Stimulated activated naive CD8-positive, alpha-beta T cell treated with anti-CD3 and anti-CD28 coated beads, Interleukin-15, amount 100 ng/mL, for 72 hours (primary cell): ENCODE measurements at regions not wholly inside any gene's neighbourhood (a gene's known extent, or its start where the extent isn't known, plus 50 kb on each side); places are given as distances from the start of the nearest gene placed in this dataset.

Source experiments
- ATAC-seq: fragments of 150-1000 bp; cut with Tn5 transposase; 2 replicates; pipeline ENCODE4 v1.10.0; 2021; ENCODE audit warnings: mild to moderate bottlenecking, moderate library complexity
- DNase-seq, 2 donors: peaks; one replicate each; pipeline ENCODE4 v3.0.0; 2021 to 2022
- H3K27ac Mint-ChIP-seq, 2 donors: one replicate each; pipeline ENCODE4 v1.8.0; 2022; ENCODE audit warnings: mild to moderate bottlenecking in 2 of 2, mixed read lengths in 2 of 2, moderate library complexity in 2 of 2
- H3K27me3 Mint-ChIP-seq: one replicate; pipeline ENCODE4 v1.8.0; 2022; ENCODE audit warnings: mixed read lengths
- H3K4me1 Mint-ChIP-seq: one replicate; pipeline ENCODE4 v1.8.0; 2022; ENCODE audit warnings: mild to moderate bottlenecking, mixed read lengths
- H3K4me3 Mint-ChIP-seq, 2 donors: one replicate each; pipeline ENCODE4 v1.8.0; 2022; ENCODE audit warnings: mild to moderate bottlenecking in 2 of 2, mixed read lengths in 2 of 2, moderate library complexity in 1 of 2
- H3K9me3 Mint-ChIP-seq, 2 donors: one replicate each; pipeline ENCODE4 v1.8.0; 2022; ENCODE audit warnings: mixed read lengths in 2 of 2

- H3K27me3 Mint-ChIP-seq = peaks cover 8% of the 10 kb centered on the region
- no peaks in the 10 kb centered on the region for H3K4me1 Mint-ChIP-seq
- H3K27ac Mint-ChIP-seq = no peak overlapping the region
- DNase-seq (no peak), ATAC-seq (no peak)
- no peaks in the 10 kb centered on the region for H3K9me3 Mint-ChIP-seq
- no peak overlapping the region for H3K4me3 Mint-ChIP-seq
Observed at GRCh38 chr9:2489838-2490314, 131.7 kb upstream of the VLDLR start.

GRCh38 chr9:2492161-2492560 is 129.4 kb upstream of the VLDLR start:
- ATAC-seq = no peak
- Mint-ChIP-seq H3K4me1 (no peaks in the 10 kb centered on the region), H3K27ac (no peak overlapping the region), H3K27me3 (peaks cover 14% of the 10 kb centered on the region), H3K9me3 (no peaks in the 10 kb centered on the region), H3K4me3 (no peak overlapping the region)
- DNase-seq = no peak

DNA sequence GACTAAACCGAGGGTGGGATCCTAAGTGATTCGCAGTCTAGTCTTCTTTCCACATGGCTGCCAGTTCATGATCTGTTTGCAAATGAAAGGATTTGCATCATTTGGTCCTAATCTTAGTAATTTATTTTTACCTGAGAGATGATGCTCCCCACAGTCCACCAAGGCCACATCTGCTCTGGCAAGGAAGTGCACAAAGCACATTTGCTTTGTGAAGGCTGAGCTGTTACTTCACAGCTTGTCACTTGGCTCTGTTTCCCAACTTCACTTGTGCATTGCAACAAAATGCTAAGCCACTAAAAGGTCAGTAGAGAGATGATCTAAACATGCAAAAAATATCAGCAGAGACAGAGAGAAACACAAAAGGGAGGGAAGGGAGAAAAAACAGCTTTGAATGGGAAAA is 128.5 kb upstream of the VLDLR start:
- Mint-ChIP-seq H3K27ac (no peak overlapping the region), H3K27me3 (peaks cover 14% of the 10 kb centered on the region), H3K4me1 (no peaks in the 10 kb centered on the region), H3K9me3 (no peaks in the 10 kb centered on the region), H3K4me3 (no peak overlapping the region)
- ATAC-seq (no peak), DNase-seq (no peak)

GRCh38 chr9:2493529-2493928 is 128.1 kb upstream of the VLDLR start:
- no peak overlapping the region for H3K27ac Mint-ChIP-seq
- no peak overlapping the region for H3K4me3 Mint-ChIP-seq
- H3K4me1 Mint-ChIP-seq = no peaks in the 10 kb centered on the region
- DNase-seq (no peak), ATAC-seq (no peak)
- peaks cover 14% of the 10 kb centered on the region for H3K27me3 Mint-ChIP-seq
- no peaks in the 10 kb centered on the region for H3K9me3 Mint-ChIP-seq

GRCh38 chr9:2494562-2494961 is 127.0 kb upstream of the VLDLR start:
- no peak for DNase-seq
- H3K4me1 Mint-ChIP-seq = no peaks in the 10 kb centered on the region
- H3K4me3 Mint-ChIP-seq = no peak overlapping the region
- no peak overlapping the region for H3K27ac Mint-ChIP-seq
- no peaks in the 10 kb centered on the region for H3K9me3 Mint-ChIP-seq
- H3K27me3 Mint-ChIP-seq = peaks cover 14% of the 10 kb centered on the region
- ATAC-seq = no peak

- no peaks in the 10 kb centered on the region for H3K4me1 Mint-ChIP-seq
- ATAC-seq (peak; percentile 23), DNase-seq (no peak)
- no peak overlapping the region for H3K4me3 Mint-ChIP-seq
- H3K9me3 Mint-ChIP-seq = no peaks in the 10 kb centered on the region
- H3K27ac Mint-ChIP-seq = no peak overlapping the region
- H3K27me3 Mint-ChIP-seq = peaks cover 14% of the 10 kb centered on the region
Observed at GRCh38 chr9:2495221-2496005, 126.2 kb upstream of the VLDLR start.

DNA sequence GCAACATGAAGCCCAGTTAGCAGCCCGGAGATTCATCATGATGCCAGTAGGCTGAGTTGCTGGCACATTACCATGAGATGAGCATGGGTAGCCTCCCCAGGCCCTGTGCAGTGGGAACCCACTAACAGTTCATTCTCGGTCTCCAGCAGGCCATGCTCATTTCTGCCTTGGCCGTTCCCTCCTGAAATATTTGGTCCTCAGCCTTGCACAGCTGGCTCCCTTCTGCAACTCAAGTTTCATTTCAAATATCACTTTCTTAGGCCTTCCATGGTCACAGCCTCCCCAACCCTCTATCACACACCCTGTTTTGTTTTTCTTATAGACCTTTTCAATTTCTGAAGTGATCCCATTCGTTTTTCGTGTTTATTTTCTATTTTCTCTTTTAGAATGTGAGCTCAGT is 125.4 kb upstream of the VLDLR start:
- H3K27me3 Mint-ChIP-seq = peaks cover 9% of the 10 kb centered on the region
- no peak overlapping the region for H3K4me3 Mint-ChIP-seq

DNA sequence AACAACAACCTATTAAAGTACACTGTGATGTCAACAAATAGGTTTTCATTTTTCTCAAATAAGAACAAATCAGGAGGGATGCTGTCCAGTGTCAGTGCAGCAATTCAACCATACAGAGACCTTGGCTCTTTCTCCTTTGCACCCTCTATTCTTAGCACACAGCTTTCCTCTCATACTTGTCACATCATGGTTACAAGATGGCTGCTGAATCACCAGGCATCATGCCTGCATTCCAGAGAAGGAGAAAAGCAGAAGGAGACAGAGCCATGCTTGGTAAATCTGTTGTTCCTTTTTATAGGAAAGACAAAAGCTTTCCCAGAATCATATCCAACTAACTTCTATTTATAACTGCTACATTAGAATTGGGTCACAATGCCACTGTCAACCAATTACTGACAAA is 124.7 kb upstream of the VLDLR start:
- ATAC-seq = no peak
- DNase-seq = no peak
- Mint-ChIP-seq H3K4me1 (no peaks in the 10 kb centered on the region), H3K4me3 (no peak overlapping the region), H3K27ac (no peak overlapping the region), H3K9me3 (no peaks in the 10 kb centered on the region), H3K27me3 (peaks cover 6% of the 10 kb centered on the region)

More for the DNA sequence above, 125.4 kb upstream of the VLDLR start:
- Mint-ChIP-seq H3K9me3 (no peaks in the 10 kb centered on the region), H3K27ac (no peak overlapping the region), H3K4me1 (no peaks in the 10 kb centered on the region)
- DNase-seq = no peak
- peak; percentile 40 for ATAC-seq

- no peak for ATAC-seq
- H3K4me1 Mint-ChIP-seq = no peaks in the 10 kb centered on the region
- no peak overlapping the region for H3K27ac Mint-ChIP-seq
- peaks cover 6% of the 10 kb centered on the region for H3K27me3 Mint-ChIP-seq
- DNase-seq = no peak
- no peak overlapping the region for H3K4me3 Mint-ChIP-seq
- no peaks in the 10 kb centered on the region for H3K9me3 Mint-ChIP-seq
Observed at GRCh38 chr9:2497666-2498400, 123.8 kb upstream of the VLDLR start.

DNA sequence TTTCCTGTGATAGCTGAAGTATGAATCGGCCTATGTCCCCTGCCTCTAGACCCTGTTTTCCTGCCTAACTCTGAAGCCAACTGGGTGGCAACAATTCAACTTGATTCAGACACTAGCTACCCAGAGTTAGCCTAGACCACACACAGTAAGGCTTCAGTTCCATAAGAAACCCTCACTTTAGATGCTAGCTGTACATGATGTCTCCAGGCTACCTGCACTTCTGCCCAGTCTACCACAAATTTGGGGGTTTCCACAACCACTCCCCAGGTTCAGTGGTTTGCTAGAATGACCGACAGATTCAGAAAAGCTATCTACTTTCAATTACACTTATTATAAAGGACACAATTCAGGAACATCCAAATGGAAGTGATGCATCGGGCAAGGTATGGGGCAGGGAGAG is 119.4 kb upstream of the VLDLR start:
- Mint-ChIP-seq H3K4me3 (no peak overlapping the region), H3K9me3 (no peaks in the 10 kb centered on the region), H3K27ac (no peak overlapping the region), H3K4me1 (no peaks in the 10 kb centered on the region), H3K27me3 (peaks cover 8% of the 10 kb centered on the region)
- DNase-seq = no peak
- ATAC-seq = no peak

DNA sequence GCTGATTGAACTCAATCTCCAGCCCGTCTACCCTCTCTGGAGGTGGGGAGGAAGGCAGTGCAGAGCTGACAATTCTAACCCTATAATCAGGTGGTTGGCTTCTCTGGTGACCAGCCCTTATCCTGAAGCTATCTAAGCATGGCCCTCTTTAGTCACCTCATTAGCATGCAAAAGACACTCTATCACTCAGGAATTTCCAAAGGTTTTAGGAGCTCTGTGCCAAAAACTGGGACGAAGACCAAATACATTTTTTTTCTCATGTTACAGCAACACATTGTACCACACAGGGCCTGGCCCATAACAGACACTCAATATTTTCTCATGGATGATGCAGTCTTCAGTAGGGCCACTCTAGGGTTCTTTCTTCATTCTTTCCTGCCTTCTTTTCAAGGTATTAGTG is 118.8 kb upstream of the VLDLR start:
- ATAC-seq = no peak
- DNase-seq = no peak
- H3K4me1 Mint-ChIP-seq = no peaks in the 10 kb centered on the region

GRCh38 chr9:2506321-2506720 is 115.3 kb upstream of the VLDLR start:
- Mint-ChIP-seq H3K27me3 (peaks cover 8% of the 10 kb centered on the region), H3K4me1 (no peaks in the 10 kb centered on the region), H3K4me3 (no peak overlapping the region), H3K9me3 (peaks cover 9 to 13% of the 10 kb centered on the region in 2 donors), H3K27ac (no peak overlapping the region)
- ATAC-seq (no peak), DNase-seq (no peak)

More for the DNA sequence above, 118.8 kb upstream of the VLDLR start:
- peaks cover 8% of the 10 kb centered on the region for H3K27me3 Mint-ChIP-seq
- H3K27ac Mint-ChIP-seq = no peak overlapping the region
- H3K9me3 Mint-ChIP-seq = no peaks in the 10 kb centered on the region
- no peak overlapping the region for H3K4me3 Mint-ChIP-seq

DNA sequence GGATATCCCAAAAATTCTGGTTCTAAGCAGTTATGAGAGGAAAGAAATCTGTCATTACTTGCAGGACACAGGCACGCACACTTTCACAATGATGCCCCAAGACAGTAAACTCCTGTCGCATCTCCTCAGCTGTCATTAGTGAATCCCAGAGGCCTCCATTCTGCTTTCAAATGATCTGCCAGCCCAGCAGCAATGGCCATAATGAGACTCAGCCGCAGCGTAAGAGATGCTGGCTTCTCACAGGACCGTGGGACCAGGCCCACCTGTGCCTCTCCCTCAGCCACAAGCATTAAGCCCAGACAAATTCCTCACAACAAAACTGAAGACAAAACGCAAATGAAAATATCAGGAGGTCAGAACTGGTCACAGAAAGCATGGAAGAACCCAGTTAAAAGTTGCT is 98.0 kb upstream of the VLDLR start:
- no peak overlapping the region for H3K27ac Mint-ChIP-seq
- ATAC-seq = no peak
- H3K4me3 Mint-ChIP-seq = no peak overlapping the region
- peaks cover 12 to 21% of the 10 kb centered on the region in 2 donors for H3K9me3 Mint-ChIP-seq
- H3K4me1 Mint-ChIP-seq = no peaks in the 10 kb centered on the region
- no peak for DNase-seq
- peaks cover 9% of the 10 kb centered on the region for H3K27me3 Mint-ChIP-seq

- Mint-ChIP-seq H3K9me3 (peaks cover 4 to 12% of the 10 kb centered on the region in 2 donors), H3K27ac (no peak overlapping the region), H3K4me1 (no peaks in the 10 kb centered on the region), H3K27me3 (peaks cover 9% of the 10 kb centered on the region), H3K4me3 (no peak overlapping the region)
- ATAC-seq = no peak
- DNase-seq = no peak
Observed at GRCh38 chr9:2524601-2525000, 97.0 kb upstream of the VLDLR start.

DNA sequence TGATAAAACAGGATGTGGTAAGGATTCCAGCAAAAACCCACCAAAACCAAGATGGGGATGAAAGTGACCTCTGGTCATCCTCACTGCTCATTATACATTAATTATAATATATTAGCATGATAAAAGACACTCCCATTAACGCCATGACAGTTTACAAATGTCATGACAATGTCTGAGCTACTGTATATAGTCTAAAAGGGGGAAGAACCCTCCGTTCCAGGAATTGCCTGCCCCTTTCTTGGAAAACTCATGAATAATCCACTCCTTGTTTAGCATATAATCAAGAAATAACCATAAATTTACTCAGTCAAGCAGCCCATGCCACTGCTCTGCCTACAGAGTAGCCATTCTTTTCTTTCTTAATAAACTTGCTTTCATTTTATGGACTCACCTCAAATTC is 96.4 kb upstream of the VLDLR start:
- ATAC-seq (no peak), DNase-seq (no peak)
- peaks cover 8% of the 10 kb centered on the region for H3K27me3 Mint-ChIP-seq
- H3K4me1 Mint-ChIP-seq = no peaks in the 10 kb centered on the region
- H3K4me3 Mint-ChIP-seq = no peak overlapping the region
- H3K9me3 Mint-ChIP-seq = peaks cover 4 to 7% of the 10 kb centered on the region in 2 donors
- no peak overlapping the region for H3K27ac Mint-ChIP-seq

GRCh38 chr9:2526071-2526828 is 95.3 kb upstream of the VLDLR start:
- Mint-ChIP-seq H3K4me1 (no peaks in the 10 kb centered on the region), H3K27me3 (no peaks in the 10 kb centered on the region), H3K9me3 (peaks cover 0 to 4% of the 10 kb centered on the region in 2 donors), H3K27ac (no peak overlapping the region), H3K4me3 (no peak overlapping the region)
- no peak for DNase-seq
- no peak for ATAC-seq
